ENCODE measurements at regions not wholly inside any gene's neighbourhood (a gene's known extent, or its start where the extent isn't known, plus 50 kb on each side); places are given as distances from the start of the nearest gene placed in this dataset.

DNA sequence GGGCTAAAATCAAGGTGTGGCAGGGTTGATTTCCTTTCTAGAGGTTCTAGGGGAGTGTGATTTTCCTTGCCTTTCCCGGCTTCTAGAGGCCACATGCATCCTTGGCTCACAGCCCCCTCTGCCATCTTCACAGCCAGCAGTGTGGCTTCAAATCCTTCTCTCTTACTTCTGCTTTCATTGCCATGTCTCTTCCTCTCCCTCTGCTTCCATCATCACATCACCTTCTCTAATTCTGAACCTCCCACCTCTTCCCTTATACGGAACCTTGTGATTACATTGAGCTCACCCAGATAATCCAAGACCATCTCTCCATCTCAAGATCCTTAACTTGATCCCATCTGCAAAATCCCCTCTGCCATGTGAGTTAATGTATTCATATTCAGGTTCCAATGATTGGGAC, 56.2 kb upstream of the RMDN2 start:
- Histone ChIP-seq H3K36me3 (no peaks in the 10 kb centered on the region), H3K27me3 (replicated peaks; ENCODE audit: insufficient read depth) (no peaks in the 10 kb centered on the region), H3K4me1 (ENCODE audit: control insufficient read depth in 1 of 2, low read depth in 2 of 2) (peaks cover 16 to 54% of the 10 kb centered on the region in 2 donors), H3K27ac (no peak overlapping the region), H3K9me3 (no peaks in the 10 kb centered on the region), H3K4me3 (no peak overlapping the region)
- ATAC-seq (ENCODE audit: insufficient number of reproducible peaks, low FRiP score, low read depth) (no peak), DNase-seq (ENCODE audit: low spot score) (no peak)
- TF ChIP-seq, protein P1, sequence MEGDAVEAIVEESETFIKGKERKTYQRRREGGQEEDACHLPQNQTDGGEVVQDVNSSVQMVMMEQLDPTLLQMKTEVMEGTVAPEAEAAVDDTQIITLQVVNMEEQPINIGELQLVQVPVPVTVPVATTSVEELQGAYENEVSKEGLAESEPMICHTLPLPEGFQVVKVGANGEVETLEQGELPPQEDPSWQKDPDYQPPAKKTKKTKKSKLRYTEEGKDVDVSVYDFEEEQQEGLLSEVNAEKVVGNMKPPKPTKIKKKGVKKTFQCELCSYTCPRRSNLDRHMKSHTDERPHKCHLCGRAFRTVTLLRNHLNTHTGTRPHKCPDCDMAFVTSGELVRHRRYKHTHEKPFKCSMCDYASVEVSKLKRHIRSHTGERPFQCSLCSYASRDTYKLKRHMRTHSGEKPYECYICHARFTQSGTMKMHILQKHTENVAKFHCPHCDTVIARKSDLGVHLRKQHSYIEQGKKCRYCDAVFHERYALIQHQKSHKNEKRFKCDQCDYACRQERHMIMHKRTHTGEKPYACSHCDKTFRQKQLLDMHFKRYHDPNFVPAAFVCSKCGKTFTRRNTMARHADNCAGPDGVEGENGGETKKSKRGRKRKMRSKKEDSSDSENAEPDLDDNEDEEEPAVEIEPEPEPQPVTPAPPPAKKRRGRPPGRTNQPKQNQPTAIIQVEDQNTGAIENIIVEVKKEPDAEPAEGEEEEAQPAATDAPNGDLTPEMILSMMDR (IDR thresholded peaks at IDR 0.05), result no peak

DNA sequence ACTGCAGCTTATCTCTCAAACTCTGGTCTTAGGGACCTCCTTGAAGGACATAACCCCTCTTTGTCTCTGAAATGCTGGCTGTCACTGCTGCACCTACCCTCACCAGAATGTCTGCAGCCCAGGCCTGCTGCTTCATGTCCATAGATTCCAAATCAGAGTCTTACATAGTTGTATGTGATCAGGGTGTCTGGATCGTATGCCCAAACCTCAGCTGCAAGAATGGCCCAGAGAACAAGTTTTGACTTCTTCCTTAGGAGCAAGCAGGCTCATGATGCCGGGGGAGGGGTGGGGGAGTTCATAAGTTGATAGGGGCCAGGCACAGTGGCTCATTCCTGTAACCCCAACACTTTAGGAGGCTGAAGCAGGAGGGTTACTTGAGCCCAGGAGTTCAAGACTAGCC, 55.8 kb upstream of the RMDN2 start:
- H3K4me3 ChIP-seq, result no peak overlapping the region
- no peaks in the 10 kb centered on the region for H3K27me3 ChIP-seq (replicated peaks; ENCODE audit: insufficient read depth)
- DNase-seq (ENCODE audit: low spot score), result no peak
- no peak overlapping the region for H3K27ac ChIP-seq
- TF ChIP-seq, protein P1 (IDR thresholded peaks at IDR 0.05), result no peak
- no peaks in the 10 kb centered on the region for H3K9me3 ChIP-seq
- H3K36me3 ChIP-seq, result no peaks in the 10 kb centered on the region
- ATAC-seq (ENCODE audit: insufficient number of reproducible peaks, low FRiP score, low read depth), result no peak
- H3K4me1 ChIP-seq (ENCODE audit: control insufficient read depth in 1 of 2, low read depth in 2 of 2), result peaks cover 16 to 54% of the 10 kb centered on the region in 2 donors

DNA sequence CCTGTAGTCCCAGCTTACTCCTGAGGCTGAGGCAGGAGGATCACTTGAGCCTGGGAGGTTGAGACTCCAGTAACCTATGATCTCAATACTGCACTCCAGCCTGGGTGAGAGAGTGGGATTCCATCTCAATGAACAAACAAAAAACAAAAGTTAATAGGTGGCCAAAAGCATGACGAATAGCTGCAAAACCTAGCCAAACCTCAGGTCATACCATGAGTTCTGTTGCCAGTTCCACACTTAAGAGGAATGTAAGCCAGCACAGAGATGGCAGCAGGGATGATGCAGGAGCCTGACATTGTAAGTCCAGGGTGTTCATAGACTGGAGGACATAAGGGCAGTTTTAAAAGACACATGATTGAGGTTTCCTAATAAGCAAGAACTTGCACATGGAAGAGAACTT, 55.3 kb upstream of the RMDN2 start:
- Histone ChIP-seq H3K9me3 (no peaks in the 10 kb centered on the region), H3K4me1 (ENCODE audit: control insufficient read depth in 1 of 2, low read depth in 2 of 2) (peaks cover 16 to 54% of the 10 kb centered on the region in 2 donors), H3K36me3 (no peaks in the 10 kb centered on the region), H3K4me3 (no peak overlapping the region), H3K27me3 (replicated peaks; ENCODE audit: insufficient read depth) (no peaks in the 10 kb centered on the region), H3K27ac (no peak overlapping the region)
- ATAC-seq (ENCODE audit: insufficient number of reproducible peaks, low FRiP score, low read depth), result no peak
- TF ChIP-seq, protein P1 (IDR thresholded peaks at IDR 0.05), result no peak
- no peak for DNase-seq (ENCODE audit: low spot score)

DNA sequence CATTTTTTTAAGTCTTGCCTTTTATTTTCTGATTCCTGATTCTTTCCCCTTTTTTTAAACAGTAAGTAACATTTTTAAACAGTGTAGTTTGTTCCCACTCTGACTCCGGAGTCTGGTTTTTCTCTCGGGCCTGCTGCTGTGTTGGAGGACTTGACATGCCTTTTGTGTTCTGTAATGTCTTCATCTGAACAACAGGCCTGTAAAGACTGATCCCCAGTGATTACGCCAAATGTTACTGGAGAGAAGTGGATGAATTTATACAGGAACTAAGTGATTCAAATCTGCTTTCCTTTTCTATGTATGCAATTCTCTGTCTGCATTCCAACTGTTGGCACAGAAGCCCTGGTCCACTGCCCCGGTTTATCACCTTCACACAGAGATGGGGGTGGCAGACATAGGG, 54.3 kb upstream of the RMDN2 start:
- DNase-seq (ENCODE audit: low spot score) (no peak), ATAC-seq (ENCODE audit: insufficient number of reproducible peaks, low FRiP score, low read depth) (no peak)
- H3K4me1 ChIP-seq (ENCODE audit: control insufficient read depth in 1 of 2, low read depth in 2 of 2), result peaks cover 16 to 52% of the 10 kb centered on the region in 2 donors
- TF ChIP-seq, protein P1 (IDR thresholded peaks at IDR 0.05), result no peak
- no peaks in the 10 kb centered on the region for H3K36me3 ChIP-seq
- H3K27me3 ChIP-seq (replicated peaks; ENCODE audit: insufficient read depth), result no peaks in the 10 kb centered on the region
- H3K27ac ChIP-seq, result peak overlapping the region in 1 of 2 donors; percentile 54
- H3K4me3 ChIP-seq, result no peak overlapping the region
- no peaks in the 10 kb centered on the region for H3K9me3 ChIP-seq

DNA sequence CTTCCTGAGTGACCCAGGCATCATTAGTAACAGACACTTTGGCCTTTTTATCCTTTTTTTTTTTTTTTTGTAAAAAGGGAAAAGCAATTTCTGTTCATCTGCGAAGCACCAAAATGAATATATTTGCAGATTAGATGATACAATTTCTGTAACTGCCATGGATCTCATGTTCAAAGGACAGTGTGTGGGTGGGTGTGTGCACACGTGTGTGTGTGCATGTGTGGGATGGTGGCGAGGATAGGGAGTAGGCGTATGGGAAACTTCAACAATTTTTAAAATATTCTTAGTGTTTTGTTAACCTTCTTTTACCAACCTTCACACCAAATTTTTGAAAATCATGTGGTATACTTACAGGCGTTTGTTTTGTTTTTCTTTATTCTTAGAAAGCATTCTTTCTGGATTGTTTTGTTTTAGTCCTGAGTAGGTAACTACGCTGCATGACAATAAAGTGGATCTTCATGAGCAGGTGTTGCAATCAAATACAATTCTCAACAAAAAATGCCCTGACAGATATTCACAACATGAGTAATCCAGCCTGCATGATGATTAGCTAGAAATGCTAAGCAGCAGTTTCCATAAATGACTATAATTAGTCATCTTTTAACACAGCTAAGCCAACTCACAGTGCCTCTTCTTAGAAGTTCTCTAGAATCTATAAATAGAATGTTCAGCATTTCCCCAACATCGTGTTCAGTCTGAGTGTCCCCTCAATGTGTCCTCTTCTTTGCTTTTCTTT, 53.5 kb upstream of the RMDN2 start:
- Histone ChIP-seq H3K27ac (no peak overlapping the region), H3K4me1 (ENCODE audit: control insufficient read depth in 1 of 2, low read depth in 2 of 2) (peaks cover 16 to 45% of the 10 kb centered on the region in 2 donors), H3K4me3 (no peak overlapping the region), H3K27me3 (replicated peaks; ENCODE audit: insufficient read depth) (no peaks in the 10 kb centered on the region), H3K9me3 (no peaks in the 10 kb centered on the region), H3K36me3 (no peaks in the 10 kb centered on the region)
- DNase-seq (ENCODE audit: low spot score) (no peak), ATAC-seq (ENCODE audit: insufficient number of reproducible peaks, low FRiP score, low read depth) (peak; percentile 17)
- TF ChIP-seq, protein P1 (IDR thresholded peaks at IDR 0.05), result no peak

Measured in thoracic aorta (tissue), 2 donors.